GM12878 (cell line): ENCODE measurements at regions not wholly inside any gene's neighbourhood (a gene's known extent, or its start where the extent isn't known, plus 50 kb on each side); places are given as distances from the start of the nearest gene placed in this dataset.

Experiments used
- ATAC-seq: fragments of 200-7000 bp; cut with Tn5 transposase; 3 replicates; pipeline ENCODE4 v1.9.1; 2020; ENCODE audit warnings: mild to moderate bottlenecking, moderate library complexity
- BruUV-seq: library from RNA; stranded (reverse); fragments of 400-500 nt; replicated peaks from 2 replicates; lab custom pipeline; 2021; lab: Mats Ljungman, UMichigan
- CTCF ChIA-PET: fragments of 300-600 bp; sonication (Branson Sonifier 250); formaldehyde crosslinking; extraction: SDS; loops from one replicate; lab custom pipeline; 2021; ENCODE audit warnings: inconsistent platforms; lab: Yijun Ruan, JAX
- POLR2A ChIA-PET: fragments of 350-600 bp; formaldehyde crosslinking; extraction: SDS; loops from one replicate; lab custom pipeline; 2021; ENCODE audit warnings: inconsistent platforms; lab: Charles Lee
- RAD21 ChIA-PET: fragments of 300-600 bp; sonication (Branson Sonifier 250); formaldehyde crosslinking; loops from one replicate; lab custom pipeline; 2023; ENCODE audit warnings: antibody characterized with exemption; ENCODE audit not compliant: unreplicated experiment; lab: Charles Lee
- SMC1A ChIA-PET: fragments of 300-600 bp; sonication (Branson Sonifier 250); formaldehyde crosslinking; loops from one replicate; lab custom pipeline; 2023; ENCODE audit not compliant: unreplicated experiment, uncharacterized antibody; lab: Charles Lee
- DNase-seq: peaks from one replicate; pipeline ENCODE4 v3.0.0-alpha.2; 2011; ENCODE audit warnings: low read depth, low spot score
- FAIRE-seq: peaks from 3 replicates; lab custom pipeline; 2011; peaks lifted over from hg19 to GRCh38; lab: Jason Lieb, UNC
- H2AFZ ChIP-seq: 2 replicates; pipeline ENCODE4 v1.6.0; 2011; ENCODE audit warnings: low read depth, low read length, control low read depth; ENCODE audit not compliant: control insufficient read depth
- H3K27ac ChIP-seq: 2 replicates; pipeline ENCODE4 v1.5.1; 2011; ENCODE audit warnings: control low read depth; ENCODE audit not compliant: control insufficient read depth, insufficient read depth
- H3K27me3 ChIP-seq, 2 experiments: replicated peaks in 1 of 2; 2 replicates each; pipeline versions ENCODE4 v1.6.0 to v1.6.1; 2011; ENCODE audit warnings: low read length in 1 of 2; ENCODE audit not compliant: control insufficient read depth in 2 of 2, insufficient read depth in 2 of 2
- H3K36me3 ChIP-seq, 2 experiments: 2 replicates each; pipeline ENCODE4 v1.5.1; 2011; ENCODE audit warnings: low read length in 1 of 2; ENCODE audit not compliant: control insufficient read depth in 2 of 2, insufficient read depth in 2 of 2
- H3K4me1 ChIP-seq: 2 replicates; pipeline ENCODE4 v1.6.1; 2011; ENCODE audit warnings: mild to moderate bottlenecking, low read length, moderate library complexity, mixed read lengths; ENCODE audit not compliant: control insufficient read depth, insufficient read depth
- H3K4me2 ChIP-seq: 2 replicates; pipeline ENCODE4 v1.6.0; 2011; ENCODE audit warnings: control low read depth; ENCODE audit not compliant: control insufficient read depth, insufficient read depth
- H3K4me3 ChIP-seq: fragments of 200-600 bp; sonication (generic); 2 replicates; pipeline ENCODE4 v1.5.1; 2016
- H3K79me2 ChIP-seq: 2 replicates; pipeline ENCODE4 v1.6.0; 2011; ENCODE audit warnings: low read length; ENCODE audit not compliant: control insufficient read depth, insufficient read depth
- H3K9ac ChIP-seq: 2 replicates; pipeline ENCODE4 v1.8.0; 2011; ENCODE audit warnings: low read length, control low read depth, mixed read lengths; ENCODE audit not compliant: control insufficient read depth, insufficient read depth
- H3K9me3 ChIP-seq: replicated peaks from 3 replicates; pipeline ENCODE4 v1.5.1; 2011; ENCODE audit warnings: mild to moderate bottlenecking, low read length; ENCODE audit not compliant: control insufficient read depth, insufficient read depth
- H4K20me1 ChIP-seq: 2 replicates; pipeline ENCODE4 v1.6.0; 2011; ENCODE audit not compliant: control insufficient read depth, insufficient read depth
- ASH2L ChIP-seq: fragments of 300-600, 200-600 bp; sonication (generic); IDR thresholded peaks from 2 replicates; pipeline ENCODE4 v1.6.1; 2017; ENCODE audit warnings: low read depth, mild to moderate bottlenecking, borderline replicate concordance
- BHLHE40 ChIP-seq, 2 experiments: fragments of 450-650 bp in 1 of 2; IDR thresholded peaks; 2 replicates each; pipeline ENCODE4 v1.6.1; 2011 to 2017; ENCODE audit warnings: low read depth in 2 of 2, borderline replicate concordance in 1 of 2, improper control_type of control experiment in 1 of 2, low read length in 1 of 2, mild to moderate bottlenecking in 1 of 2
- HDAC2 ChIP-seq: fragments of 200-600 bp; sonication (generic); IDR thresholded peaks from 2 replicates; pipeline ENCODE4 v1.6.1; 2017
- HSF1 ChIP-seq: fragments of 150-350 bp; IDR thresholded peaks from 2 replicates; pipeline ENCODE4 v1.6.1; 2014; ENCODE audit warnings: mild to moderate bottlenecking, low read depth, low read length
- MAX ChIP-seq: IDR thresholded peaks from 2 replicates; pipeline ENCODE4 v1.6.1; 2012; ENCODE audit warnings: low read depth, low read length, improper control_type of control experiment
- NFYB ChIP-seq: IDR thresholded peaks from 2 replicates; pipeline ENCODE4 v1.6.1; 2011; ENCODE audit warnings: low read depth, mild to moderate bottlenecking, low read length, improper control_type of control experiment, moderate library complexity; ENCODE audit not compliant: insufficient read depth
- PBX3 ChIP-seq: IDR thresholded peaks from 2 replicates; pipeline ENCODE4 v1.6.1; 2011; ENCODE audit warnings: mild to moderate bottlenecking, low read depth, low read length, moderate library complexity; ENCODE audit not compliant: insufficient replicate concordance
- RBBP5 ChIP-seq: fragments of 200-600 bp; sonication (generic); conservative IDR thresholded peaks from 2 replicates; pipeline ENCODE4 v1.6.1; 2016
- USF1 ChIP-seq: IDR thresholded peaks from 2 replicates; pipeline ENCODE4 v1.6.1; 2011; ENCODE audit warnings: borderline replicate concordance, low read depth, mild to moderate bottlenecking, moderate library complexity, mixed read lengths, low read length; ENCODE audit not compliant: insufficient read depth; ENCODE audit errors: extremely low read length
- ZBTB40 ChIP-seq: fragments of 450-650 bp; IDR thresholded peaks from 2 replicates; pipeline ENCODE4 v1.6.1; 2016; ENCODE audit warnings: mild to moderate bottlenecking, moderate library complexity, borderline replicate concordance
- ZNF384 ChIP-seq: IDR thresholded peaks from 2 replicates; pipeline ENCODE4 v1.6.1; 2012; ENCODE audit warnings: low read depth, mild to moderate bottlenecking, low read length, improper control_type of control experiment, borderline replicate concordance
- WGBS: methylation state at CpG from one replicate; pipeline ENCODE4 v1.1.6; 2016; ENCODE audit warnings: low lambda C conversion rate; ENCODE audit not compliant: insufficient replicate concordance, insufficient coverage; ENCODE audit errors: missing lambda C conversion rate; 5-methylcytosine and 5-hydroxymethylcytosine counted together
- in situ Hi-C: fragments of 300-500 bp; cut with MboI; formaldehyde crosslinking; loops from 9 replicates; pipeline ENCODE4 v1.14.3; 2018; ENCODE audit warnings: mixed read lengths
- intact Hi-C: fragments of 100-400 bp; cut with micrococcal nuclease; formaldehyde crosslinking; loops from one replicate; pipeline ENCODE4 v1.14.2; 2022; ENCODE audit not compliant: unreplicated experiment

GRCh38 chr12:78279567-78279966, 448.9 kb downstream of the NAV3 start:
- BruUV-seq = no TSS peak
- Histone ChIP-seq H3K4me3 (no peak overlapping the region), H3K9ac (no peak overlapping the region), H3K36me3 (no peaks in the 10 kb centered on the region), H3K27ac (no peak overlapping the region), H3K79me2 (no peaks in the 10 kb centered on the region), H3K4me2 (no peak overlapping the region), H3K9me3 (no peaks in the 10 kb centered on the region), H3K4me1 (no peaks in the 10 kb centered on the region), H2AFZ (no peak overlapping the region), H3K27me3 (no peaks in the 10 kb centered on the region), H4K20me1 (no peaks in the 10 kb centered on the region)
- TF ChIP-seq USF1 (no peak), NFYB (no peak), ZBTB40 (no peak), ASH2L (no peak), ZNF384 (no peak), PBX3 (no peak), HDAC2 (no peak), BHLHE40 (IDR thresholded peaks at IDR 0.05; ENCODE audit: borderline replicate concordance in 1 of 2, low read depth in 2 of 2, low read length in 1 of 2) (no peak), RBBP5 (no peak), HSF1 (no peak), MAX (no peak)
- intact Hi-C loops = no loop called here
- ATAC-seq = no peak
- ChIA-PET SMC1A (no interaction called here), RAD21 (no interaction called here), POLR2A (no interaction called here), CTCF (no interaction called here)
- no peak for FAIRE-seq
- no peak for DNase-seq
- in situ Hi-C loops = no loop called here
- WGBS = 40% methylated on average over 5 of the region's 5 CpGs
